Keratinocyte (primary cell): ENCODE measurements at regions not wholly inside any gene's neighbourhood (a gene's known extent, or its start where the extent isn't known, plus 50 kb on each side); places are given as distances from the start of the nearest gene placed in this dataset.

ENCODE experiments used
- EZH2 ChIP-seq: IDR thresholded peaks from one replicate; pipeline ENCODE4 v1.6.1; 2012; ENCODE audit warnings: inconsistent platforms, mild to moderate bottlenecking, low read length, moderate library complexity
- TF ChIP-seq, protein P1 (sequence below), 3 experiments: IDR thresholded peaks in 1 of 3; conservative IDR thresholded peaks in 1 of 3; optimal IDR thresholded peaks in 1 of 3; 2 replicates in 2 of 3; 3 replicates in 1 of 3; pipeline versions ENCODE3 to v1.5.1; 2011; ENCODE audit warnings: low read length in 3 of 3, mild to moderate bottlenecking in 3 of 3, moderate library complexity in 2 of 3, control low read depth in 1 of 3, inconsistent platforms in 1 of 3; ENCODE audit not compliant: insufficient read depth in 2 of 3; ENCODE audit errors: extremely low read depth in 1 of 3

DNA sequence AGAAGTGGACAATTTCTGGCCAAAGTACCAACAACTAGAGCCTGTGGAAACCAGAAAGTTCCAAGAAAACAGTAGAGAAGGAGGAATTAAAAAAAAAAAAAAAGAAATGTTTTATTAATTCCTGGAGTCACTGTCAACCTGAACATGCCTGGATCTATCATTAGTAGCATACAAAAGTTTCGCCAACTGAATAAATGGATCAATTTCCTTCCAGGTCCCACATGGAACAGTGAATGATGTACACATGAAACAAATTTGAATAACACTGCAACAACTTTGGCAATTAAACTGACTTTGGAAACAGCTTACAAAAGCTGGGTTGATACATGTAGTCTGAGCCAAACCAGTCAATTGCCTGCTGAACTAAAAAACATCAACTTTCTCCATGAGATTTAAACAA lies 90.0 kb upstream of the HMGCLL1 start:
- TF ChIP-seq, protein P1, sequence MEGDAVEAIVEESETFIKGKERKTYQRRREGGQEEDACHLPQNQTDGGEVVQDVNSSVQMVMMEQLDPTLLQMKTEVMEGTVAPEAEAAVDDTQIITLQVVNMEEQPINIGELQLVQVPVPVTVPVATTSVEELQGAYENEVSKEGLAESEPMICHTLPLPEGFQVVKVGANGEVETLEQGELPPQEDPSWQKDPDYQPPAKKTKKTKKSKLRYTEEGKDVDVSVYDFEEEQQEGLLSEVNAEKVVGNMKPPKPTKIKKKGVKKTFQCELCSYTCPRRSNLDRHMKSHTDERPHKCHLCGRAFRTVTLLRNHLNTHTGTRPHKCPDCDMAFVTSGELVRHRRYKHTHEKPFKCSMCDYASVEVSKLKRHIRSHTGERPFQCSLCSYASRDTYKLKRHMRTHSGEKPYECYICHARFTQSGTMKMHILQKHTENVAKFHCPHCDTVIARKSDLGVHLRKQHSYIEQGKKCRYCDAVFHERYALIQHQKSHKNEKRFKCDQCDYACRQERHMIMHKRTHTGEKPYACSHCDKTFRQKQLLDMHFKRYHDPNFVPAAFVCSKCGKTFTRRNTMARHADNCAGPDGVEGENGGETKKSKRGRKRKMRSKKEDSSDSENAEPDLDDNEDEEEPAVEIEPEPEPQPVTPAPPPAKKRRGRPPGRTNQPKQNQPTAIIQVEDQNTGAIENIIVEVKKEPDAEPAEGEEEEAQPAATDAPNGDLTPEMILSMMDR (optimal IDR thresholded peaks at IDR 0.05 in 1 of 3, IDR thresholded peaks at IDR 0.05 in 1 of 3, conservative IDR thresholded peaks at IDR 0.05 in 1 of 3; ENCODE audit: extremely low read depth in 1 of 3, insufficient read depth in 2 of 3, low read length in 3 of 3): no peak
- TF ChIP-seq EZH2: no peak
